Glomerular endothelial cell (primary cell): ENCODE measurements at regions not wholly inside any gene's neighbourhood (a gene's known extent, or its start where the extent isn't known, plus 50 kb on each side); places are given as distances from the start of the nearest gene placed in this dataset.
"Not testable (repeated sequence)": the region's sequence is repeated elsewhere in the genome, so short reads cannot be mapped to it uniquely, and the experiment has no call there.

Experiments
- DNase-seq: peaks from one replicate; pipeline ENCODE4 v3.0.0-alpha.2; 2011; ENCODE audit warnings: low read depth, low spot score; ENCODE audit errors: extremely low read depth

- no peak for DNase-seq
Observed at GRCh38 chr20:33908336-33908735, 85.4 kb upstream of the RALY start.

GRCh38 chr20:33908868-33909267, 84.8 kb upstream of the RALY start:
- DNase-seq = no peak

- peak; percentile 25 for DNase-seq
Observed at GRCh38 chr20:33909331-33909921, 84.3 kb upstream of the RALY start.

DNA sequence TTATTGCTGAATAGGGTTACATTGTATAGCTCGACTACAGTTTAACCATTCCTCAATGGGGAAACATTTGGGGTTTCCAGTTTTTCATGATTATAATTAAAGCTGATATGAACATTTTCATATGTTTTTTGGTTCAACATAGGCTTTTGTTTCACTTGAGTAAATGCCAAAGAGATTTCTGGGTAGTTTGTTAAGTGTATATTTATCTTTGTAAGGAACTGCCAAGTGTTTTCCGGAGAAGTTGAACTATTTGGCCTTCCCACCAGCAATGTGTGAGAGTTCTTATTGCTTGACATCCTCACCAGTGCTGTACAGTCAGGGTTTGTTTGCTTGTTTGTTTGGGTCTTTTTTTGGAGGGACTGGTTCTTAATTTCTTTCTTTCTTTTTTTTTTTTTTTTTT, 83.7 kb upstream of the RALY start:
- DNase-seq = peak; percentile 34

- no peak for DNase-seq
Observed at GRCh38 chr20:33910529-33911327, 83.0 kb upstream of the RALY start.

GRCh38 chr20:33914919-33915318, 78.8 kb upstream of the RALY start:
- peak; percentile 72 for DNase-seq

GRCh38 chr20:33915726-33916331, 77.9 kb upstream of the RALY start:
- DNase-seq = no peak

GRCh38 chr20:33916768-33917167, 76.9 kb upstream of the RALY start:
- no peak for DNase-seq

- DNase-seq = no peak
Observed at GRCh38 chr20:33917831-33918525, 75.7 kb upstream of the RALY start.

GRCh38 chr20:33918662-33919061, 75.0 kb upstream of the RALY start:
- no peak for DNase-seq

DNA sequence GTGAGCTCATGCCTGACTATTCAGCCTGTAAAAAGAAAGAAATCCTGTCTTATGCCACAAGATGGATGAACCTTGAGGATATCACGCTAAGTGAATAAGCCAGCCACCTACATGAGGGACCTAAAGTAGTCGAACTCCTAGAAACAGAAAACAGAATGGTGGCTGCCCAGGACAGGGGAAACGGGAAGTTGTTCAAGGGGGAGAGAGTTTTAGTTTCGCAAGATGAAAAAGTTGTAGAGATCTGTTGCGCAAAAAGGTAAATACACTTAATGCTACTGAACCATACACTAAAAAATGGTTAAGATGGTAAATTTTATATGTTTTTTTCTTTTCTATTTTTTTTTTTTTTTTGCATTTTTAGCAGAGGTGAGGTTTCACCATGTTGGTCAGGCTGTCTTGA, 74.1 kb upstream of the RALY start:
- no peak for DNase-seq

DNA sequence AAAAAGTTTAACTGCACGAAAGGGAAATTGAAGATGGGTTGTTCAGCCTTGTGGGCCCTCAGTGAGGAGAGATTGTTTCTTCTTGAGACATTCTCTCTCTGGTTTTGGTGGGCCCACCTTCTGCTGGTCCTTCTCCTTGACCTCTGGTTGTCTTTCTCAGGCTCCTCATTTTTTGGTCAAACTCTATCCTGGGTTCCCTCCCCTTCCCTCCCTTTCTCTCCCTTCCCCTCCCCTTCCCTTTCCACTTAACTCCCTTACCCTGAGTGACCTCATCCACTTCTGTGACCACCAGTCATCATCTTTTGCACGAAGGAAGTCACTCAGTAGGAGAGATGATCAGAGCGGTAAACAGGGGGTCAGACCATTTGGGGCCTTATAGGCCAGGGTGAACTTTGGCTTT, 71.5 kb upstream of the RALY start:
- no peak for DNase-seq

DNA sequence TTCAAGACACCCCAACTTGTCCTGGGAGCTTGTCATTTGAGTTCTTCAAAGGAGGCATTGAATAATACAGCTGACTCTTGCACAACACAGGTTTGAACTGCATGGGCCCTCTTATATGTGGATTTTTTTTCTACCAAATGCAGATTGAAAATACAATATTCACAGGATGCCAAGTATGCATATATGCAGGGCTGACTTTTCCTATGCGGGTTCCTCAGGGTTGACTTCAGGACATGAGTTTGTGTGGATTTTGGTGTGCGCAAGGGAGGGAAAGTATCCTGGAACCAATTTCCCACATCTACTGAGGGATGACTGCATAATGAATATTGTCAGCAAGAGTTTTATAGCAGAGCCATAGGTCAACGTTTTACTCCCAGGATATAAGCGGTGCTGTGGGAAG, 70.0 kb upstream of the RALY start:
- no peak for DNase-seq

DNA sequence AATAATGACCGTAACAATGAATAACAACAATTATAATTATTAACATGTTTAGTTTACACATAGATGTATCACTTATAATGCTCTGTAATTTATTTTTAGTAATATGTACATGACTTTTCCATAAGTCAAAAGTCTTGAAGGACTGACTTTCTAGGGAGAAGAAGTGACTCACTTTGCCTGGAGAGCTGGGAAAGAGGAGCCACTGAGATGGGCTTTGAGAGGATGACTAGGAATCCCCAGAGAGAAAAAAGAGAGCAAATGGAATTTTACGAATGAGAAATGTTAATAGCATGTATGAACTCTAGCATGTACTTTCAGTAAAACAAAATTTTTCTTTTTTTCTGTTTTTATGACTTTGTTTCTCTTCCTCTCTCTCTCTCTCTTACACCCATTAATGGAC, 67.8 kb upstream of the RALY start:
- no peak for DNase-seq

DNA sequence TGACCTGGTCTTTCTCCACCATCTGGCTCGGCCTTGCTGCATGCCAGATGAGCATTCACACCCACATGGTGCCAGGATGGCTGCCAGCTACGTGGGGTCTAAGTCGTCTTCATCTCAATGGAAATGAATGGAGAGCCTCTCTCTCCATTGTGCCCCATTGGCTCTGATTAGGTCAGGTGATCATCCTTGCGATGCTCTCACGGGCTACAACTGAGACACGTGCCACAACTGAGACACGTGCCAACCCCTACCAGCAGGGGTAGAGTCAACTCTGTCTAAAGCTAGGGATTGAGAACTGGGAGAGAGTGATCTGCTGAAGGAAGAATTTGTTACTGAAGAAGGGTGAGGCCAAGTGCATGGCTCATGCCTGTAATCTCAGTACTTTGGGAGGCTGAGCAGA, 67.3 kb upstream of the RALY start:
- no peak for DNase-seq

DNA sequence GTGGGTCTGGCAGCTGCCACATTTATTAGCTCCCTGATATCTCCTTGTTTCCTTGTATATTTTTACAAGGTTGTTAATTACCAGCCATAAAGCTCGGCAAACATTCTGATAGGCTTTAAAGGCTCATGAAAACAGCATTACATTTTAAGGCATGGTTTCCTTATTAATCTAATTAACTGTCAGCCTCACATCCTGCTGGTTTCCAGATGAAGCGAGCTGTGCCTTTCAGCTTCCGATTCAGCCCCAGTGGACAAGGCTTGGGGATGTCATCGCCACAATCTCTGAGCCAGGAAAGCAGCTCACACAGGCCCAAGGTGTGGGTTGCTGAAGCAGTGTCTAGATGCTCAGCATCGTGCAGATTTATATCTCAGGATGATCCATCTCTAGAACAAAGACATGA, 66.0 kb upstream of the RALY start:
- DNase-seq = no peak

DNA sequence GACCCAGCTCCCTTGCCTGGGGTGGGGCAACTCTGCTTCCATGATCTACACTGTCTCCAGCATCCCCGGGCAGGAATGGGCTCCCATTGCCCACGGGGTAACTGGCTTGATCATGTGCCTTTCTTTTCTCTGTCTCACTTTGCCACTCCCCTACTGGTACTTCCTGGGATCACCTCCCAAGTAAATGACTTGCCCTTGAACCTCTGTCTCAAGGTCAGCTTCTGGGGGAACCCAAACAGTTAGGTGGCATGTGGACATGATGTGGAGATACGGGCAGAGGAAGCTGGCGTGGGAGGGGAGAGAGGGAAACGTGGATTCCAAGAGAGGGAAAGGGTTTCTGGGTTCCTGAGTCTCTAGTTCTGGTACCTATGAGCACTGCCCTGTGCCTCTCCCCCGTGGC, 63.8 kb upstream of the RALY start:
- DNase-seq = no peak

DNA sequence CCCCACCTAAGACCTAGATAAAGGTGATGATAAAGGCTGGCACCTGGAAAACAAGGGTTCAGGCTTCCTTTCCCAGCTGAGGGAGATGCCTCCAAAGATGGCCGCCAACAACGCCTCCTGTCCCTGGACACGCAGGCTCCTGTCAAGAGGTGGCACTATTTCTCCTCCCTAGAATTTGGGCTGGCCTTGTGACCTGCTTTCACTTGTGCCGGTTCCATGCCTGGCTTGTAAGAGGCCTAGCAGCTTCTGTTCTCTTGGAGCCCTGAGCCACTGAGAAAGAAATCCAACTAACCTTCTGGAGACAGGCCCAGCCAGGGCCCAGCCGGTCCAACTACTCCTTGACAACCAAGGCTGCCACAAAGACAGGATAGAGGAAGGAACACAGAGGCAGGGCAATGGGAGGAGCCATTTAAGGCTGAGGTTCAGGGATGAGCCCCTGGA, 60.2 kb upstream of the RALY start:
- no peak for DNase-seq

DNA sequence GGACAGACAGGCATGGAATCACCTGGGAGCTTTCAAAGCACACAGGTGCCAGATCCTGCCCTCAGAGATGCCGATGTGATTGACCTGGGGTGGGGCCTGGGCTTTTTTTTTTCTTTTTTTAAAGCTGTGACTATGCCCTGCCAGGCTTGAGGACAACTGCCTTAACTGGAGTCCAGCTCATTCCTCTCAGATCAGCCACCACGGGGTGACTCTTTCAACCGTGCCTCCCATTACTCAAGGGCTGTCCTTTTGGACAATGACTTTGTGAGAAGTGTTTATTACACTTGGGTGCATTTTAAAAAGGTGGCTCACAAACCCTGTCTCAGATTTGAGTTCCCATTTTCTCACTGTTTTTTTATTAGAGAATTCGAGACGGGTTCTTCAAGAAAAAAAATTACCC, 57.1 kb upstream of the RALY start:
- DNase-seq = no peak

GRCh38 chr20:33939031-33939430, 54.7 kb upstream of the RALY start:
- DNase-seq = not testable (repeated sequence)

DNA sequence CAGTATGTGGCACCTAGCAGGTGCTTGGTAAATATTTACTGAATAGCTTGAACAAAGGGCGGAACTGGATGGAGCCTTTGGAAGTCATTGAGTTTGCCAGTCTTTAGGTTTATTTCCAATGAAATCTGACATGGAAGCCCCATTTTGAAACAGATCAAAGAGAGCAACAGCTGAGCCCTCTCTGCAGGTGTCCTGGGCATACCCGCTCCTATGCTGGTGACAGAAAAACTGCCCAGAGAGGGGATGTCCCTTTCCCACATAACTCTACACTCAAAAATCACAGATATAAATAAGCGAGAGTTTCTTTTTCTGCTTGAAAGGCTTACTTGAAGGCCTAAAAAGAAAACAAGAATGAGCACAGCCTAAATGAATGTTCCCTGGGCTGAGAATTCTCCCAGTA, 53.0 kb upstream of the RALY start:
- no peak for DNase-seq
